ENCODE measurements at regions not wholly inside any gene's neighbourhood (a gene's known extent, or its start where the extent isn't known, plus 50 kb on each side); places are given as distances from the start of the nearest gene placed in this dataset.
"Not testable (repeated sequence)": the region's sequence is repeated elsewhere in the genome, so short reads cannot be mapped to it uniquely, and the experiment has no call there.

DNA sequence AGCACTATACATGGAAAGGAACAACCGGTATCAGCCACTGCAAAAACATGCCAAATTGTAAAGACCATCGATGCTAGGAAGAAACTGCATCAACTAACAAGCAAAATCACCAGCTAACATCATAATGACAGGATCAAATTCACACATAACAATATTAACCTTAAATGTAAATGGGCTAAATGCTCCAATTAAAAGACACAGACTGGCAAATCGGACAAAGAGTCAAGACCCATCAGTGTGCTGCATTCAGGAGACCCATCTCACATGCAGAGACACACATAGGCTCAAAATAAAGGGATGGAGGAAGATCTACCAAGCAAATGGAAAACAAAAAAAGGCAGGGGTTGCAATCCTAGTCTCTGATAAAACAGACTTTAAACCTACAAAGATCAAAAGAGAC, 413.8 kb downstream of the ZEB2 start:
- TF ChIP-seq, protein P1, sequence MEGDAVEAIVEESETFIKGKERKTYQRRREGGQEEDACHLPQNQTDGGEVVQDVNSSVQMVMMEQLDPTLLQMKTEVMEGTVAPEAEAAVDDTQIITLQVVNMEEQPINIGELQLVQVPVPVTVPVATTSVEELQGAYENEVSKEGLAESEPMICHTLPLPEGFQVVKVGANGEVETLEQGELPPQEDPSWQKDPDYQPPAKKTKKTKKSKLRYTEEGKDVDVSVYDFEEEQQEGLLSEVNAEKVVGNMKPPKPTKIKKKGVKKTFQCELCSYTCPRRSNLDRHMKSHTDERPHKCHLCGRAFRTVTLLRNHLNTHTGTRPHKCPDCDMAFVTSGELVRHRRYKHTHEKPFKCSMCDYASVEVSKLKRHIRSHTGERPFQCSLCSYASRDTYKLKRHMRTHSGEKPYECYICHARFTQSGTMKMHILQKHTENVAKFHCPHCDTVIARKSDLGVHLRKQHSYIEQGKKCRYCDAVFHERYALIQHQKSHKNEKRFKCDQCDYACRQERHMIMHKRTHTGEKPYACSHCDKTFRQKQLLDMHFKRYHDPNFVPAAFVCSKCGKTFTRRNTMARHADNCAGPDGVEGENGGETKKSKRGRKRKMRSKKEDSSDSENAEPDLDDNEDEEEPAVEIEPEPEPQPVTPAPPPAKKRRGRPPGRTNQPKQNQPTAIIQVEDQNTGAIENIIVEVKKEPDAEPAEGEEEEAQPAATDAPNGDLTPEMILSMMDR (conservative IDR thresholded peaks at IDR 0.05; ENCODE audit: low read depth, low read length), result not testable (repeated sequence)
- not testable (repeated sequence) for TF ChIP-seq EZH2 (IDR thresholded peaks at IDR 0.05; ENCODE audit: low read length, unreplicated experiment); EZH2phosphoT487 (IDR thresholded peaks at IDR 0.05; ENCODE audit: borderline replicate concordance, low read length)

Data from PC-3 (cell line).